HEK293 (cell line): ENCODE measurements at regions not wholly inside any gene's neighbourhood (a gene's known extent, or its start where the extent isn't known, plus 50 kb on each side); places are given as distances from the start of the nearest gene placed in this dataset.

Source experiments
- CTCF ChIA-PET: fragments of 350-600 bp; formaldehyde crosslinking; extraction: SDS; loops from one replicate; lab custom pipeline; 2021; ENCODE audit warnings: antibody characterized with exemption; lab: Yijun Ruan, JAX
- POLR2A ChIA-PET: fragments of 300-600 bp; formaldehyde crosslinking; extraction: SDS; loops from one replicate; lab custom pipeline; 2020; ENCODE audit warnings: antibody characterized with exemption, inconsistent platforms; lab: Yijun Ruan, JAX
- H3K27ac ChIP-seq: fragments of 200-500 bp; sonication (Bioruptor generic); 2 replicates; pipeline ENCODE4 v1.5.1; 2014; ENCODE audit warnings: low read depth, low read length, control low read depth, inconsistent platforms; ENCODE audit errors: extremely low read depth
- H3K36me3 ChIP-seq, 2 experiments: fragments of 200-500 bp in 1 of 2; sonication (Bioruptor generic) in 1 of 2; 1 replicate in 1 of 2; 2 replicates in 1 of 2; pipeline ENCODE4 v1.5.1; 2014 to 2017; ENCODE audit warnings: inconsistent platforms in 2 of 2, low read length in 2 of 2; ENCODE audit not compliant: control insufficient read depth in 2 of 2, insufficient read depth in 1 of 2
- H3K4me1 ChIP-seq: fragments of 200-500 bp; sonication (Bioruptor generic); 2 replicates; pipeline ENCODE4 v1.5.1; 2014; ENCODE audit warnings: mild to moderate bottlenecking, low read length, inconsistent platforms; ENCODE audit not compliant: control insufficient read depth, insufficient read depth
- H3K4me3 ChIP-seq: 2 replicates; pipeline ENCODE4 v1.5.1; 2011; ENCODE audit warnings: low read depth, mild to moderate bottlenecking, control low read depth, low read length, moderate library complexity
- H3K9me3 ChIP-seq: fragments of 200-500 bp; sonication (Bioruptor generic); 2 replicates; pipeline ENCODE4 v1.5.1; 2014; ENCODE audit warnings: low read depth, low read length, inconsistent platforms; ENCODE audit not compliant: control insufficient read depth, insufficient read depth
- GLI2 ChIP-seq: fragments of 450-650 bp; formaldehyde crosslinking; IDR thresholded peaks from 2 replicates; pipeline ENCODE4; 2017; ENCODE audit warnings: missing biosample characterization, missing genetic modification characterization, low read depth, borderline replicate concordance
- KLF1 ChIP-seq: fragments of 450-650 bp; formaldehyde crosslinking; IDR thresholded peaks from 2 replicates; pipeline ENCODE4 v1.5.1; 2016; ENCODE audit warnings: missing biosample characterization, missing genetic modification characterization
- KLF17 ChIP-seq: fragments of 450-650 bp; formaldehyde crosslinking; IDR thresholded peaks from 2 replicates; pipeline ENCODE4 v1.5.1; 2016; ENCODE audit warnings: missing biosample characterization, missing genetic modification characterization
- YY2 ChIP-seq: fragments of 450-650 bp; formaldehyde crosslinking; IDR thresholded peaks from 2 replicates; pipeline ENCODE4 v1.5.1; 2016; ENCODE audit warnings: missing biosample characterization, missing genetic modification characterization
- ZEB2 ChIP-seq: fragments of 450-650 bp; formaldehyde crosslinking; IDR thresholded peaks from 2 replicates; pipeline ENCODE4 v1.5.1; 2016; ENCODE audit warnings: missing biosample characterization, missing genetic modification characterization
- ZNF146 ChIP-seq: fragments of 450-650 bp; formaldehyde crosslinking; IDR thresholded peaks from 2 replicates; pipeline ENCODE4 v1.5.1; 2016; ENCODE audit warnings: missing biosample characterization, missing genetic modification characterization
- ZNF221 ChIP-seq: fragments of 450-650 bp; formaldehyde crosslinking; IDR thresholded peaks from 2 replicates; pipeline ENCODE4 v1.5.1; 2017; ENCODE audit warnings: missing biosample characterization, missing genetic modification characterization, borderline replicate concordance
- ZNF280D ChIP-seq: fragments of 450-650 bp; formaldehyde crosslinking; IDR thresholded peaks from 2 replicates; pipeline ENCODE4 v1.5.1; 2016; ENCODE audit warnings: missing biosample characterization, missing genetic modification characterization
- ZNF302 ChIP-seq: fragments of 450-650 bp; formaldehyde crosslinking; IDR thresholded peaks from 2 replicates; pipeline ENCODE4 v1.5.1; 2016; ENCODE audit warnings: missing biosample characterization, missing genetic modification characterization, low read depth
- ZNF433 ChIP-seq: fragments of 450-650 bp; formaldehyde crosslinking; IDR thresholded peaks from 2 replicates; pipeline ENCODE4 v1.5.1; 2016; ENCODE audit warnings: missing biosample characterization, missing genetic modification characterization, low read depth
- ZNF501 ChIP-seq: fragments of 450-650 bp; formaldehyde crosslinking; IDR thresholded peaks from 2 replicates; pipeline ENCODE4 v1.5.1; 2016; ENCODE audit warnings: missing biosample characterization, missing genetic modification characterization
- ZNF518A ChIP-seq: fragments of 450-650 bp; formaldehyde crosslinking; conservative IDR thresholded peaks from 2 replicates; pipeline ENCODE4 v1.5.1; 2016; ENCODE audit warnings: low read depth, missing biosample characterization, missing genetic modification characterization
- ZNF544 ChIP-seq: fragments of 450-650 bp; formaldehyde crosslinking; IDR thresholded peaks from 2 replicates; pipeline ENCODE4 v1.5.0; 2017; ENCODE audit warnings: missing biosample characterization, missing genetic modification characterization
- ZNF629 ChIP-seq: fragments of 450-650 bp; formaldehyde crosslinking; IDR thresholded peaks from 2 replicates; pipeline ENCODE4 v1.5.1; 2017; ENCODE audit warnings: missing biosample characterization, missing genetic modification characterization
- ZNF654 ChIP-seq: fragments of 450-650 bp; formaldehyde crosslinking; IDR thresholded peaks from 2 replicates; pipeline ENCODE4 v1.5.1; 2016; ENCODE audit warnings: low read depth, missing biosample characterization, missing genetic modification characterization
- ZSCAN23 ChIP-seq: fragments of 450-650 bp; formaldehyde crosslinking; IDR thresholded peaks from 2 replicates; pipeline ENCODE4 v1.5.1; 2016; ENCODE audit warnings: missing biosample characterization, missing genetic modification characterization
- TF ChIP-seq, protein P1 (sequence below): fragments of 450-650 bp; formaldehyde crosslinking; IDR thresholded peaks from 2 replicates; pipeline ENCODE4 v1.5.1; 2016; ENCODE audit warnings: missing biosample characterization, missing genetic modification characterization
- TF ChIP-seq, protein P2 (sequence below): fragments of 450-650 bp; formaldehyde crosslinking; IDR thresholded peaks from 2 replicates; pipeline ENCODE4 v1.5.1; 2017; ENCODE audit warnings: missing biosample characterization, missing genetic modification characterization
- TF ChIP-seq, protein P3 (sequence below): fragments of 450-650 bp; formaldehyde crosslinking; optimal IDR thresholded peaks from 2 replicates; pipeline ENCODE3; 2016; ENCODE audit warnings: missing biosample characterization, mild to moderate bottlenecking, missing genetic modification characterization

- CTCF ChIA-PET, result no interaction called here
- H3K27ac ChIP-seq, result no peak overlapping the region
- H3K4me1 ChIP-seq, result no peaks in the 10 kb centered on the region
- TF ChIP-seq YY2 (tag by site-specific recombination) (no peak), KLF17 (tag by site-specific recombination) (no peak), GLI2 (tag by site-specific recombination) (no peak), ZNF518A (no peak)
- TF ChIP-seq, all 188 proteins: peak for 0
- Histone ChIP-seq H3K36me3 (no peaks in the 10 kb centered on the region), H3K4me3 (no peak overlapping the region), H3K9me3 (no peaks in the 10 kb centered on the region)
- POLR2A ChIA-PET, result no interaction called here
These were observed 847.6 kb upstream of the LCORL start for GRCh38 chr4:18869166-18869565.

DNA sequence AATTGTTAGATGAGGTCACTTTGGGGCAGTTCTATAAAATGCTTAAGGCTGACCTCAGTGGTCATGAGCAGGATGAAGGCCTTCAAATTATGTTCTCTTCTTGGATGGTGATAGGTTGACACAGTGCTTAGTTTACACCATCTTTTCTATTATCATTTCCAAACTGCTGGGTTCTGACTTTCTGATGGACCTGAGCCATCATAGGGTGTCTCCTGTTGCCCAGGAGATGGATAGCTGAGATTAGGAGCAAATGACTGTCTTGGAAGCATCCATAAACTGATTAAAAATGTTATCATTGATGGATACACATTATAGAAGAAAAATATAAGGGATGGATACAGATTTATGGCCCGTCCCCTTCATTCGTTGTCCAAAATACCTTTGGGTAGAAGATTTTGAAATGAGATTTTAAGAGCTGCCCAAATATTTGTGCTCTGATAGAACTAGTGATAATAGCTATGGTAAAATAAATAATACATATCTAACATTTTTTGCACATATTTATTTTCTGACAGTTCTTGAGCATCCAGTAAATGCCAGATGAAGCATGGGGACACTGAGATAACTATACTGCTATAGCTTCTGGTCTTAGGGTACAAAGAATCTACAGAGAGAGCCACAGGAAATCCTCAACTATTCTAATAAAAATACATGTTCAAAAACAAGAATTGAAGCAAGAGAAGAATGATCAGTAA is 839.4 kb upstream of the LCORL start:
- Histone ChIP-seq H3K4me3 (no peak overlapping the region), H3K9me3 (no peaks in the 10 kb centered on the region), H3K4me1 (no peaks in the 10 kb centered on the region), H3K27ac (no peak overlapping the region), H3K36me3 (no peaks in the 10 kb centered on the region)
- ChIA-PET POLR2A (no interaction called here), CTCF (no interaction called here)
- TF ChIP-seq, protein P1, sequence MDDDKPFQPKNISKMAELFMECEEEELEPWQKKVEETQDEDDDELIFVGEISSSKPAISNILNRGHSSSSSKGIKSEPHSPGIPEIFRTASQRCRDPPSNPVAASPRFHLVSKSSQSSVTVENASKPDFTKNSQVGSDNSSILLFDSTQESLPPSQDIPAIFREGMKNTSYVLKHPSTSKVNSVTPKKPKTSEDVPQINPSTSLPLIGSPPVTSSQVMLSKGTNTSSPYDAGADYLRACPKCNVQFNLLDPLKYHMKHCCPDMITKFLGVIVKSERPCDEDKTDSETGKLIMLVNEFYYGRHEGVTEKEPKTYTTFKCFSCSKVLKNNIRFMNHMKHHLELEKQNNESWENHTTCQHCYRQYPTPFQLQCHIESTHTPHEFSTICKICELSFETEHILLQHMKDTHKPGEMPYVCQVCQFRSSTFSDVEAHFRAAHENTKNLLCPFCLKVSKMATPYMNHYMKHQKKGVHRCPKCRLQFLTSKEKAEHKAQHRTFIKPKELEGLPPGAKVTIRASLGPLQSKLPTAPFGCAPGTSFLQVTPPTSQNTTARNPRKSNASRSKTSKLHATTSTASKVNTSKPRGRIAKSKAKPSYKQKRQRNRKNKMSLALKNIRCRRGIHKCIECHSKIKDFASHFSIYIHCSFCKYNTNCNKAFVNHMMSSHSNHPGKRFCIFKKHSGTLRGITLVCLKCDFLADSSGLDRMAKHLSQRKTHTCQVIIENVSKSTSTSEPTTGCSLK, result no peak
- TF ChIP-seq ZNF146 (no peak), ZEB2 (tag by site-specific recombination) (no peak), ZNF280D (tag by site-specific recombination) (no peak), ZNF629 (tag by site-specific recombination) (no peak), ZNF544 (tag by site-specific recombination) (no peak), ZNF302 (tag by site-specific recombination) (no peak), GLI2 (tag by site-specific recombination) (no peak), ZNF433 (tag by site-specific recombination) (no peak), ZNF221 (tag by site-specific recombination) (no peak), KLF1 (tag by site-specific recombination) (no peak), ZNF501 (tag by site-specific recombination) (no peak), ZNF654 (tag by site-specific recombination) (no peak), ZSCAN23 (tag by site-specific recombination) (no peak)
- TF ChIP-seq, protein P2, sequence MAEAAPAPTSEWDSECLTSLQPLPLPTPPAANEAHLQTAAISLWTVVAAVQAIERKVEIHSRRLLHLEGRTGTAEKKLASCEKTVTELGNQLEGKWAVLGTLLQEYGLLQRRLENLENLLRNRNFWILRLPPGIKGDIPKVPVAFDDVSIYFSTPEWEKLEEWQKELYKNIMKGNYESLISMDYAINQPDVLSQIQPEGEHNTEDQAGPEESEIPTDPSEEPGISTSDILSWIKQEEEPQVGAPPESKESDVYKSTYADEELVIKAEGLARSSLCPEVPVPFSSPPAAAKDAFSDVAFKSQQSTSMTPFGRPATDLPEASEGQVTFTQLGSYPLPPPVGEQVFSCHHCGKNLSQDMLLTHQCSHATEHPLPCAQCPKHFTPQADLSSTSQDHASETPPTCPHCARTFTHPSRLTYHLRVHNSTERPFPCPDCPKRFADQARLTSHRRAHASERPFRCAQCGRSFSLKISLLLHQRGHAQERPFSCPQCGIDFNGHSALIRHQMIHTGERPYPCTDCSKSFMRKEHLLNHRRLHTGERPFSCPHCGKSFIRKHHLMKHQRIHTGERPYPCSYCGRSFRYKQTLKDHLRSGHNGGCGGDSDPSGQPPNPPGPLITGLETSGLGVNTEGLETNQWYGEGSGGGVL, result no peak
- TF ChIP-seq, protein P3, sequence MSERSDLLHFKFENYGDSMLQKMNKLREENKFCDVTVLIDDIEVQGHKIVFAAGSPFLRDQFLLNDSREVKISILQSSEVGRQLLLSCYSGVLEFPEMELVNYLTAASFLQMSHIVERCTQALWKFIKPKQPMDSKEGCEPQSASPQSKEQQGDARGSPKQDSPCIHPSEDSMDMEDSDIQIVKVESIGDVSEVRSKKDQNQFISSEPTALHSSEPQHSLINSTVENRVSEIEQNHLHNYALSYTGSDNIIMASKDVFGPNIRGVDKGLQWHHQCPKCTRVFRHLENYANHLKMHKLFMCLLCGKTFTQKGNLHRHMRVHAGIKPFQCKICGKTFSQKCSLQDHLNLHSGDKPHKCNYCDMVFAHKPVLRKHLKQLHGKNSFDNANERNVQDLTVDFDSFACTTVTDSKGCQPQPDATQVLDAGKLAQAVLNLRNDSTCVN, result no peak
